K562 (cell line): ENCODE measurements at regions not wholly inside any gene's neighbourhood (a gene's known extent, or its start where the extent isn't known, plus 50 kb on each side); places are given as distances from the start of the nearest gene placed in this dataset.

Source experiments
- ATAC-seq: fragments of 200-7000 bp; cut with Tn5 transposase; 3 replicates; pipeline ENCODE4 v1.9.1; 2020; ENCODE audit warnings: moderate library complexity
- BruUV-seq: library from RNA; stranded (reverse); fragments of 400-500 nt; replicated peaks from 2 replicates; lab custom pipeline; 2021; lab: Mats Ljungman, UMichigan
- CTCF ChIA-PET: fragments of 300-600 bp; formaldehyde crosslinking; extraction: SDS; loops from one replicate; lab custom pipeline; 2021; ENCODE audit warnings: low intra/inter-chr PET ratio; lab: Yijun Ruan, JAX
- POLR2A ChIA-PET: fragments of 300-600, 350-650 bp; sonication (Branson Sonifier 250); formaldehyde crosslinking; extraction: SDS; loops from one replicate; lab custom pipeline; 2021; ENCODE audit warnings: antibody characterized with exemption, inconsistent platforms; lab: Yijun Ruan, JAX
- DNase-seq, 4 experiments: peaks; one replicate each; pipeline versions ENCODE4 v3.0.0 to v3.0.0-alpha.2; 2011 to 2018; ENCODE audit warnings: low spot score in 3 of 4, mixed read lengths in 3 of 4; ENCODE audit errors: extremely low read depth in 1 of 4
- FAIRE-seq: peaks from 2 replicates; lab custom pipeline; 2011; peaks lifted over from hg19 to GRCh38; lab: Jason Lieb, UNC
- H2AFZ ChIP-seq: 2 replicates; pipeline ENCODE4 v1.6.0; 2011; ENCODE audit warnings: low read depth, low read length, control low read depth, inconsistent platforms
- H3K27ac ChIP-seq: fragments of 200-600 bp; 3 replicates; pipeline ENCODE4 v1.8.0; 2011; ENCODE audit warnings: low read depth, mild to moderate bottlenecking, control low read depth, inconsistent platforms, low read length, moderate library complexity, mixed read lengths; ENCODE audit errors: extremely low read depth
- H3K27me3 ChIP-seq, 2 experiments: fragments of 300-600 bp in 1 of 2; 2 replicates in 1 of 2; 3 replicates in 1 of 2; pipeline versions ENCODE4 v1.6.0 to v1.8.0; 2011; ENCODE audit warnings: inconsistent platforms in 2 of 2, low read length in 2 of 2, mild to moderate bottlenecking in 1 of 2, mixed read lengths in 1 of 2, moderate library complexity in 1 of 2; ENCODE audit not compliant: control insufficient read depth in 2 of 2, insufficient read depth in 2 of 2
- H3K36me3 ChIP-seq: fragments of 300-600 bp; 3 replicates; pipeline ENCODE4 v1.8.0; 2011; ENCODE audit warnings: mild to moderate bottlenecking, low read length, inconsistent platforms; ENCODE audit not compliant: control insufficient read depth, insufficient read depth
- H3K4me1 ChIP-seq, 2 experiments: fragments of 200-600 bp in 1 of 2; replicated peaks in 1 of 2; 2 replicates in 1 of 2; 3 replicates in 1 of 2; pipeline versions ENCODE4 v1.5.1 to v1.8.0; 2011; ENCODE audit warnings: inconsistent platforms in 2 of 2, low read length in 2 of 2, mild to moderate bottlenecking in 1 of 2, mixed read lengths in 1 of 2, moderate library complexity in 1 of 2; ENCODE audit not compliant: control insufficient read depth in 2 of 2, insufficient read depth in 2 of 2
- H3K4me2 ChIP-seq: 2 replicates; pipeline ENCODE4 v1.6.1; 2011; ENCODE audit warnings: low read length, control low read depth, inconsistent platforms, mixed read lengths; ENCODE audit not compliant: insufficient read depth
- H3K4me3 ChIP-seq: fragments of 200-600 bp; sonication (generic), shearing (Covaris generic); 2 replicates; pipeline ENCODE4 v1.5.1; 2016; ENCODE audit warnings: control low read depth, inconsistent platforms
- H3K79me2 ChIP-seq: fragments of 200-600 bp; 3 replicates; pipeline ENCODE4 v1.8.0; 2011; ENCODE audit warnings: low read length, inconsistent platforms; ENCODE audit not compliant: control insufficient read depth, insufficient read depth
- H3K9ac ChIP-seq, 2 experiments: 2 replicates each; pipeline versions ENCODE4 v1.6.0 to v1.6.1; 2011; ENCODE audit warnings: low read depth in 2 of 2, low read length in 2 of 2, control low read depth in 1 of 2, inconsistent platforms in 1 of 2, mild to moderate bottlenecking in 1 of 2, mixed read lengths in 1 of 2; ENCODE audit not compliant: insufficient read depth in 1 of 2
- H3K9me1 ChIP-seq: one replicate; pipeline ENCODE4 v1.6.0; 2011; ENCODE audit warnings: inconsistent platforms, mild to moderate bottlenecking, low read length, moderate library complexity; ENCODE audit not compliant: control insufficient read depth, insufficient read depth
- H3K9me3 ChIP-seq: replicated peaks from 2 replicates; pipeline ENCODE4 v1.5.1; 2011; ENCODE audit warnings: low read depth, low read length, inconsistent platforms; ENCODE audit not compliant: control insufficient read depth, insufficient read depth
- H4K20me1 ChIP-seq: replicated peaks from 2 replicates; pipeline ENCODE4 v1.6.1; 2011; ENCODE audit warnings: low read length, inconsistent platforms, mixed read lengths; ENCODE audit not compliant: control insufficient read depth, insufficient read depth
- ARID1B ChIP-seq: fragments of 450-650 bp; IDR thresholded peaks from 2 replicates; pipeline ENCODE4 v1.6.1; 2016; ENCODE audit warnings: antibody characterized with exemption, mild to moderate bottlenecking, inconsistent platforms
- BCOR ChIP-seq: fragments of 450-650 bp; IDR thresholded peaks from 2 replicates; pipeline ENCODE4 v1.6.1; 2016
- EGR1 ChIP-seq: fragments of 450-650 bp; conservative IDR thresholded peaks from 2 replicates; pipeline ENCODE4 v1.6.1; 2017; ENCODE audit warnings: mild to moderate bottlenecking
- FOSL1 ChIP-seq: fragments of 200-800 bp; sonication (Bioruptor generic); conservative IDR thresholded peaks from 2 replicates; pipeline ENCODE4 v1.6.1; 2016; ENCODE audit warnings: missing genetic modification characterization, missing compliant biosample characterization
- GTF2E2 ChIP-seq: fragments of 200-800 bp; sonication (Bioruptor generic); IDR thresholded peaks from 2 replicates; pipeline ENCODE4 v1.6.1; 2016; ENCODE audit warnings: missing genetic modification characterization, missing compliant biosample characterization
- JUND ChIP-seq, 2 experiments: IDR thresholded peaks; 2 replicates in 1 of 2; 3 replicates in 1 of 2; pipeline ENCODE4 v1.6.1; 2011; ENCODE audit warnings: borderline replicate concordance in 2 of 2, low read depth in 2 of 2, low read length in 2 of 2, improper control_type of control experiment in 1 of 2, missing biosample characterization in 1 of 2, missing genetic modification characterization in 1 of 2, missing genetic modification reagents in 1 of 2
- KLF10 ChIP-seq: fragments of 250-450 bp; sonication (Bioruptor Pico); IDR thresholded peaks from 2 replicates; pipeline ENCODE4 v1.6.1; 2021; ENCODE audit warnings: matching md5 sums
- SRF ChIP-seq, 2 experiments: fragments of 250-450, 450-650 bp in 1 of 2; sonication (Bioruptor Pico) in 1 of 2; sonication (generic) in 1 of 2; formaldehyde crosslinking; IDR thresholded peaks; 2 replicates each; pipeline versions ENCODE4 v1.5.0 to v1.5.1; 2020 to 2022; ENCODE audit warnings: mild to moderate bottlenecking in 1 of 2, missing genetic modification reagents in 1 of 2
- SUPT5H ChIP-seq: fragments of 450-650 bp; IDR thresholded peaks from 2 replicates; pipeline ENCODE4 v1.6.1; 2016
- WHSC1 ChIP-seq: IDR thresholded peaks from one replicate; pipeline ENCODE4 v1.6.1; 2012; ENCODE audit warnings: low read length, control low read depth, inconsistent platforms
- YY1 ChIP-seq, 3 experiments: IDR thresholded peaks; 2 replicates each; pipeline ENCODE4 v1.6.1; 2011; ENCODE audit warnings: low read length in 2 of 3, mild to moderate bottlenecking in 2 of 3, moderate library complexity in 2 of 3, borderline replicate concordance in 1 of 3, control low read depth in 1 of 3, low read depth in 1 of 3; ENCODE audit not compliant: insufficient read depth in 3 of 3, insufficient replicate concordance in 2 of 3, control insufficient read depth in 1 of 3, insufficient read length in 1 of 3; ENCODE audit errors: extremely low read depth in 1 of 3
- ZBED1 ChIP-seq: IDR thresholded peaks from 2 replicates; pipeline ENCODE4 v1.6.1; 2014
- ZBTB7A ChIP-seq: IDR thresholded peaks from 2 replicates; pipeline ENCODE4 v1.6.1; 2011; ENCODE audit warnings: low read depth, mild to moderate bottlenecking, low read length, moderate library complexity, borderline replicate concordance; ENCODE audit not compliant: control insufficient read depth
- ZNF23 ChIP-seq: fragments of 250-450 bp; sonication (Bioruptor Pico); IDR thresholded peaks from 2 replicates; pipeline ENCODE4 v1.4.0; 2020; ENCODE audit warnings: mild to moderate bottlenecking
- ZSCAN32 ChIP-seq: fragments of 450-650 bp; formaldehyde crosslinking; IDR thresholded peaks from 2 replicates; pipeline ENCODE4 v1.4.0; 2020; ENCODE audit warnings: mild to moderate bottlenecking, moderate library complexity
- WGBS: fragments of 100-300 bp; shearing (Covaris generic); methylation state at CpG from one replicate; pipeline ENCODE4 v1.1.6; 2016; ENCODE audit warnings: low coverage, mixed read lengths; ENCODE audit not compliant: insufficient coverage; ENCODE audit errors: missing lambda C conversion rate; 5-methylcytosine and 5-hydroxymethylcytosine counted together
- in situ Hi-C: fragments of 300-500 bp; cut with MboI; formaldehyde crosslinking; loops from 4 replicates; pipeline ENCODE4 v1.15.0; 2018; ENCODE audit warnings: inconsistent platforms, mixed read lengths
- intact Hi-C: fragments of 100-400 bp; cut with micrococcal nuclease; formaldehyde crosslinking; loops from 2 replicates; pipeline ENCODE4 v1.14.2; 2022
- TF ChIP-seq, protein P1 (sequence below): fragments of 250-450 bp; sonication (Bioruptor Pico); IDR thresholded peaks from 2 replicates; pipeline ENCODE4 v1.9.0; 2021; ENCODE audit warnings: mild to moderate bottlenecking
- TF ChIP-seq, protein P2 (sequence below): fragments of 150-350 bp; IDR thresholded peaks from 2 replicates; pipeline ENCODE4 v1.6.1; 2014; ENCODE audit warnings: low read depth, mild to moderate bottlenecking, low read length, borderline replicate concordance
- TF ChIP-seq, protein P3 (sequence below): fragments of 250-450 bp; sonication (Bioruptor Pico); IDR thresholded peaks from 2 replicates; pipeline ENCODE4 v1.4.0; 2020; ENCODE audit warnings: mild to moderate bottlenecking, moderate library complexity

- TF ChIP-seq, protein P1, sequence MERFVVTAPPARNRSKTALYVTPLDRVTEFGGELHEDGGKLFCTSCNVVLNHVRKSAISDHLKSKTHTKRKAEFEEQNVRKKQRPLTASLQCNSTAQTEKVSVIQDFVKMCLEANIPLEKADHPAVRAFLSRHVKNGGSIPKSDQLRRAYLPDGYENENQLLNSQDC (CRISPR knock-in tag) = no peak
- TF ChIP-seq, protein P2, sequence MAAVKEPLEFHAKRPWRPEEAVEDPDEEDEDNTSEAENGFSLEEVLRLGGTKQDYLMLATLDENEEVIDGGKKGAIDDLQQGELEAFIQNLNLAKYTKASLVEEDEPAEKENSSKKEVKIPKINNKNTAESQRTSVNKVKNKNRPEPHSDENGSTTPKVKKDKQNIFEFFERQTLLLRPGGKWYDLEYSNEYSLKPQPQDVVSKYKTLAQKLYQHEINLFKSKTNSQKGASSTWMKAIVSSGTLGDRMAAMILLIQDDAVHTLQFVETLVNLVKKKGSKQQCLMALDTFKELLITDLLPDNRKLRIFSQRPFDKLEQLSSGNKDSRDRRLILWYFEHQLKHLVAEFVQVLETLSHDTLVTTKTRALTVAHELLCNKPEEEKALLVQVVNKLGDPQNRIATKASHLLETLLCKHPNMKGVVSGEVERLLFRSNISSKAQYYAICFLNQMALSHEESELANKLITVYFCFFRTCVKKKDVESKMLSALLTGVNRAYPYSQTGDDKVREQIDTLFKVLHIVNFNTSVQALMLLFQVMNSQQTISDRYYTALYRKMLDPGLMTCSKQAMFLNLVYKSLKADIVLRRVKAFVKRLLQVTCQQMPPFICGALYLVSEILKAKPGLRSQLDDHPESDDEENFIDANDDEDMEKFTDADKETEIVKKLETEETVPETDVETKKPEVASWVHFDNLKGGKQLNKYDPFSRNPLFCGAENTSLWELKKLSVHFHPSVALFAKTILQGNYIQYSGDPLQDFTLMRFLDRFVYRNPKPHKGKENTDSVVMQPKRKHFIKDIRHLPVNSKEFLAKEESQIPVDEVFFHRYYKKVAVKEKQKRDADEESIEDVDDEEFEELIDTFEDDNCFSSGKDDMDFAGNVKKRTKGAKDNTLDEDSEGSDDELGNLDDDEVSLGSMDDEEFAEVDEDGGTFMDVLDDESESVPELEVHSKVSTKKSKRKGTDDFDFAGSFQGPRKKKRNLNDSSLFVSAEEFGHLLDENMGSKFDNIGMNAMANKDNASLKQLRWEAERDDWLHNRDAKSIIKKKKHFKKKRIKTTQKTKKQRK = no peak
- TF ChIP-seq BCOR (no peak), ZSCAN32 (CRISPR knock-in tag) (no peak)
- TF ChIP-seq, all 486 proteins: peak for 0
Measured at GRCh38 chr10:20635570-20635969, 261.5 kb downstream of the NEBL start (continued).

DNA sequence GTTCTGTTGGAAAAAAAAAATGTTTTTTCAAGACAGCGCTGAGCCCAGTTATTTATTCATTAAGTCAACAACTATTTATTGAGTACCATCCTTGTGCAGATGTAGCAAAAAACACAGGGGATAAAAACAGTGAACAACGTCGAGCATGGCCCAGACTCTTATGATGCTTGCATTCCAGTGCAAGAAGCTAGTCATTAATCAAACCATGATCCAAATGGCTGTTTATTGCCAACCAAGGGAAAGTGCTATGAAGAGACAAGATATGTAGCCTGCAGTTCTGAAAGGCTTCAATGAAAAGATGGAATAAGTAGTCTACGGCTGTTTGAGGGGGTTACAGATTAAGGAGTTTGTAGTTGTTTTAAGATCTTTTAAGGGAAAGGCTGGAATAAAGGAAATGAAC, 262.3 kb downstream of the NEBL start:
- ATAC-seq = no peak
- no peak for DNase-seq
- BruUV-seq = no TSS peak
- POLR2A ChIA-PET = no interaction called here
- Histone ChIP-seq H3K4me2 (no peak overlapping the region), H3K4me1 (no peaks in the 10 kb centered on the region), H2AFZ (no peak overlapping the region), H3K27me3 (no peaks in the 10 kb centered on the region), H3K4me3 (no peak overlapping the region), H3K9me3 (no peaks in the 10 kb centered on the region), H3K27ac (no peak overlapping the region), H3K9me1 (no peaks in the 10 kb centered on the region), H4K20me1 (no peaks in the 10 kb centered on the region), H3K79me2 (no peaks in the 10 kb centered on the region), H3K36me3 (no peaks in the 10 kb centered on the region), H3K9ac (no peak overlapping the region)
- in situ Hi-C loops (no loop called here), intact Hi-C loops (no loop called here)
- CTCF ChIA-PET = no interaction called here
- no peak for FAIRE-seq
- 0% methylated on average over 4 of the region's 4 CpGs for WGBS
- TF ChIP-seq, protein P3, sequence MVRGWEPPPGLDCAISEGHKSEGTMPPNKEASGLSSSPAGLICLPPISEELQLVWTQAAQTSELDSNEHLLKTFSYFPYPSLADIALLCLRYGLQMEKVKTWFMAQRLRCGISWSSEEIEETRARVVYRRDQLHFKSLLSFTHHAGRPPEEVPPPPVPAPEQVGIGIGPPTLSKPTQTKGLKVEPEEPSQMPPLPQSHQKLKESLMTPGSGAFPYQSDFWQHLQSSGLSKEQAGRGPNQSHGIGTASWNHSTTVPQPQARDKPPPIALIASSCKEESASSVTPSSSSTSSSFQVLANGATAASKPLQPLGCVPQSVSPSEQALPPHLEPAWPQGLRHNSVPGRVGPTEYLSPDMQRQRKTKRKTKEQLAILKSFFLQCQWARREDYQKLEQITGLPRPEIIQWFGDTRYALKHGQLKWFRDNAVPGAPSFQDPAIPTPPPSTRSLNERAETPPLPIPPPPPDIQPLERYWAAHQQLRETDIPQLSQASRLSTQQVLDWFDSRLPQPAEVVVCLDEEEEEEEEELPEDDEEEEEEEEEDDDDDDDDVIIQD = no peak
- TF ChIP-seq ZBTB7A = no peak
- TF ChIP-seq SUPT5H = no peak
- no peak for TF ChIP-seq FOSL1 (tag)
- no peak for TF ChIP-seq KLF10 (CRISPR knock-in tag)
- no peak for TF ChIP-seq ZBED1
- TF ChIP-seq JUND (IDR thresholded peaks at IDR 0.05; ENCODE audit: borderline replicate concordance, low read depth, low read length) = no peak
- TF ChIP-seq JUND (tag; IDR thresholded peaks at IDR 0.05; ENCODE audit: borderline replicate concordance, low read depth, low read length) = no peak
- no peak for TF ChIP-seq ZNF23 (CRISPR knock-in tag)
- TF ChIP-seq GTF2E2 = no peak
- no peak for TF ChIP-seq YY1 (IDR thresholded peaks at IDR 0.05; ENCODE audit: borderline replicate concordance in 1 of 3, control insufficient read depth in 1 of 3, extremely low read depth in 1 of 3, insufficient read depth in 3 of 3, insufficient read length in 1 of 3, insufficient replicate concordance in 2 of 3, low read depth in 1 of 3, low read length in 2 of 3)
- TF ChIP-seq EGR1 = no peak
- no peak for TF ChIP-seq ARID1B
- no peak for TF ChIP-seq WHSC1
- no peak for TF ChIP-seq SRF (CRISPR knock-in tag; IDR thresholded peaks at IDR 0.05)
